ENCODE measurements at regions not wholly inside any gene's neighbourhood (a gene's known extent, or its start where the extent isn't known, plus 50 kb on each side); places are given as distances from the start of the nearest gene placed in this dataset.
A peak's percentile ranks its signal among the peaks of the same experiment; 100 is the strongest.

GRCh38 chr19:29293292-29293691, 80.3 kb upstream of the UQCRFS1 start:
- DNase-seq = no peak

GRCh38 chr19:29293736-29294342, 80.9 kb upstream of the UQCRFS1 start:
- no peak for DNase-seq

- no peak for DNase-seq
Measured at GRCh38 chr19:29294343-29294811, 81.4 kb upstream of the UQCRFS1 start.

GRCh38 chr19:29295285-29295684, 82.3 kb upstream of the UQCRFS1 start:
- DNase-seq = no peak

GRCh38 chr19:29297381-29297780, 84.4 kb upstream of the UQCRFS1 start:
- DNase-seq = no peak

GRCh38 chr19:29299416-29300380, 86.7 kb upstream of the UQCRFS1 start:
- DNase-seq = no peak

- peak; percentile 10 for DNase-seq
Measured at GRCh38 chr19:29302002-29302928, 89.3 kb upstream of the UQCRFS1 start.

GRCh38 chr19:29303069-29303718, 90.2 kb upstream of the UQCRFS1 start:
- no peak for DNase-seq

GRCh38 chr19:29303719-29304090, 90.8 kb upstream of the UQCRFS1 start:
- DNase-seq = no peak

GRCh38 chr19:29305268-29305667, 92.3 kb upstream of the UQCRFS1 start:
- DNase-seq = no peak

GRCh38 chr19:29308977-29309590, 96.1 kb upstream of the UQCRFS1 start:
- no peak for DNase-seq

GRCh38 chr19:29309637-29310036, 96.7 kb upstream of the UQCRFS1 start:
- DNase-seq = no peak

GRCh38 chr19:29311191-29311790, 98.3 kb upstream of the UQCRFS1 start:
- no peak for DNase-seq

- no peak for DNase-seq
Measured at GRCh38 chr19:29315556-29316190, 102.7 kb upstream of the UQCRFS1 start.

GRCh38 chr19:29318581-29318980, 105.6 kb upstream of the UQCRFS1 start:
- DNase-seq = no peak

- DNase-seq = no peak
Measured at GRCh38 chr19:29320086-29320485, 107.1 kb upstream of the UQCRFS1 start.

GRCh38 chr19:29320618-29321017, 107.7 kb upstream of the UQCRFS1 start:
- no peak for DNase-seq

- DNase-seq = no peak
Measured at GRCh38 chr19:29321116-29321515, 108.2 kb upstream of the UQCRFS1 start.

GRCh38 chr19:29323021-29323430, 110.1 kb upstream of the UQCRFS1 start:
- no peak for DNase-seq

- no peak for DNase-seq
Measured at GRCh38 chr19:29323440-29324290, 110.7 kb upstream of the UQCRFS1 start.
